ENCODE measurements at regions not wholly inside any gene's neighbourhood (a gene's known extent, or its start where the extent isn't known, plus 50 kb on each side); places are given as distances from the start of the nearest gene placed in this dataset.

DNA sequence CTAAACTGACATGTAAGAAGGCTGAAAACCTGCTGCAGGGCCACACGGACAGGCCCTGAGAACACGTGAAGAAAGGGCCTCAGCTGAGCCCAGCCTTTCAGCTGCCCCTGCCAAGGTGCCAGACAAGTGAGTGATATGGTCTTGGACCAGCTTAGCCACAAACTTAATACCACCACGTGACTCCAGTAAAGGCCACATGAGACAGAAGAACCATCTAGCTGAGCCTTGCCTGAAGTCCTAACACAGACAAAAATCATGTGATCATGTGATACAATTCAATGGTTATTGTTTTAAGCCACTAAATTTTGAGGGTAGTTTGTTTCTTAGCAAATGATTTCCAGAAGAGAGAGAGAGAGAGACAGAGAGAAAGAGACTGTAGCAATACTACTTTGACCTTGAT is 66.9 kb upstream of the ARHGAP20 start:
- TF ChIP-seq, protein P1, sequence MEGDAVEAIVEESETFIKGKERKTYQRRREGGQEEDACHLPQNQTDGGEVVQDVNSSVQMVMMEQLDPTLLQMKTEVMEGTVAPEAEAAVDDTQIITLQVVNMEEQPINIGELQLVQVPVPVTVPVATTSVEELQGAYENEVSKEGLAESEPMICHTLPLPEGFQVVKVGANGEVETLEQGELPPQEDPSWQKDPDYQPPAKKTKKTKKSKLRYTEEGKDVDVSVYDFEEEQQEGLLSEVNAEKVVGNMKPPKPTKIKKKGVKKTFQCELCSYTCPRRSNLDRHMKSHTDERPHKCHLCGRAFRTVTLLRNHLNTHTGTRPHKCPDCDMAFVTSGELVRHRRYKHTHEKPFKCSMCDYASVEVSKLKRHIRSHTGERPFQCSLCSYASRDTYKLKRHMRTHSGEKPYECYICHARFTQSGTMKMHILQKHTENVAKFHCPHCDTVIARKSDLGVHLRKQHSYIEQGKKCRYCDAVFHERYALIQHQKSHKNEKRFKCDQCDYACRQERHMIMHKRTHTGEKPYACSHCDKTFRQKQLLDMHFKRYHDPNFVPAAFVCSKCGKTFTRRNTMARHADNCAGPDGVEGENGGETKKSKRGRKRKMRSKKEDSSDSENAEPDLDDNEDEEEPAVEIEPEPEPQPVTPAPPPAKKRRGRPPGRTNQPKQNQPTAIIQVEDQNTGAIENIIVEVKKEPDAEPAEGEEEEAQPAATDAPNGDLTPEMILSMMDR (IDR thresholded peaks at IDR 0.05; ENCODE audit: insufficient read depth, low read length, poor library complexity, severe bottlenecking) = no peak
- TF ChIP-seq EZH2phosphoT487 (conservative IDR thresholded peaks at IDR 0.05; ENCODE audit: low read length) = no peak
